H1 (cell line): ENCODE measurements at regions not wholly inside any gene's neighbourhood (a gene's known extent, or its start where the extent isn't known, plus 50 kb on each side); places are given as distances from the start of the nearest gene placed in this dataset.

Experiments used
- CTCF ChIA-PET: fragments of 300-600 bp; sonication (Branson Sonifier 250); formaldehyde crosslinking; loops from one replicate; lab custom pipeline; 2021; ENCODE audit not compliant: partially characterized antibody; lab: Charles Lee
- POLR2A ChIA-PET: fragments of 300-600 bp; sonication (Branson Sonifier 250); formaldehyde crosslinking; loops from one replicate; lab custom pipeline; 2021; ENCODE audit warnings: inconsistent platforms; ENCODE audit not compliant: partially characterized antibody; lab: Charles Lee
- DNase-seq, 2 experiments: peaks; one replicate each; pipeline versions ENCODE4 v3.0.0 to v3.0.0-alpha.2; 2010 to 2022; ENCODE audit warnings: low spot score in 2 of 2, low read depth in 1 of 2, mixed read lengths in 1 of 2
- FAIRE-seq: peaks from 2 replicates; lab custom pipeline; 2011; peaks lifted over from hg19 to GRCh38; lab: Jason Lieb, UNC
- H2AFZ ChIP-seq: 2 replicates; pipeline ENCODE4 v1.8.1; 2012; ENCODE audit warnings: low read length, inconsistent platforms
- H2AK5ac ChIP-seq: 2 replicates; pipeline ENCODE4 v1.6.1; 2013; ENCODE audit warnings: low read depth, low read length
- H2BK120ac ChIP-seq: replicated peaks from 2 replicates; pipeline ENCODE3; 2013; ENCODE audit warnings: low read depth, low read length, inconsistent platforms
- H2BK12ac ChIP-seq: 2 replicates; pipeline ENCODE4 v1.6.1; 2013; ENCODE audit warnings: low read depth, low read length
- H2BK15ac ChIP-seq: 2 replicates; pipeline ENCODE4 v1.6.1; 2013; ENCODE audit warnings: low read length
- H2BK20ac ChIP-seq: 2 replicates; pipeline ENCODE4 v1.6.1; 2013; ENCODE audit warnings: low read length
- H2BK5ac ChIP-seq: 2 replicates; pipeline ENCODE4 v1.6.1; 2013; ENCODE audit warnings: low read depth, low read length
- H3K14ac ChIP-seq: 2 replicates; pipeline ENCODE4 v1.6.1; 2013; ENCODE audit warnings: inconsistent platforms; ENCODE audit not compliant: insufficient read length
- H3K18ac ChIP-seq: 2 replicates; pipeline ENCODE4 v1.6.1; 2013; ENCODE audit warnings: low read length; ENCODE audit errors: extremely low read depth
- H3K23ac ChIP-seq: 2 replicates; pipeline ENCODE4 v1.6.1; 2013; ENCODE audit warnings: inconsistent platforms; ENCODE audit not compliant: insufficient read length
- H3K23me2 ChIP-seq: 2 replicates; pipeline ENCODE4 v1.6.1; 2013; ENCODE audit warnings: low read depth, low read length
- H3K27ac ChIP-seq: 2 replicates; pipeline ENCODE4 v1.6.1; 2011; ENCODE audit warnings: low read depth, low read length, inconsistent platforms
- H3K27me3 ChIP-seq, 4 experiments: replicated peaks in 1 of 4; 1 replicate in 1 of 4; 2 replicates in 3 of 4; pipeline versions ENCODE4 v1.6.1 to v1.8.1; 2011 to 2013; ENCODE audit warnings: low read length in 3 of 4, mild to moderate bottlenecking in 3 of 4, inconsistent platforms in 2 of 4, mixed read lengths in 2 of 4, moderate library complexity in 1 of 4; ENCODE audit not compliant: control insufficient read depth in 3 of 4, insufficient read depth in 3 of 4; ENCODE audit errors: extremely low read depth in 1 of 4
- H3K36me3 ChIP-seq, 4 experiments: 2 replicates each; pipeline versions ENCODE4 v1.6.1 to v1.8.1; 2011 to 2013; ENCODE audit warnings: mild to moderate bottlenecking in 4 of 4, low read length in 3 of 4, moderate library complexity in 2 of 4, control low read depth in 1 of 4, inconsistent platforms in 1 of 4; ENCODE audit not compliant: insufficient read depth in 4 of 4, control insufficient read depth in 2 of 4
- H3K4ac ChIP-seq: replicated peaks from 2 replicates; pipeline ENCODE3; 2013; ENCODE audit warnings: low read length, low read depth, mixed read lengths, inconsistent platforms; ENCODE audit not compliant: insufficient read length
- H3K4me1 ChIP-seq, 4 experiments: replicated peaks in 1 of 4; 1 replicate in 1 of 4; 2 replicates in 3 of 4; pipeline versions ENCODE4 v1.6.1 to v1.8.1; 2011 to 2013; ENCODE audit warnings: low read length in 3 of 4, inconsistent platforms in 2 of 4, mixed read lengths in 1 of 4; ENCODE audit not compliant: insufficient read depth in 4 of 4, control insufficient read depth in 3 of 4
- H3K4me2 ChIP-seq, 2 experiments: 2 replicates each; pipeline versions ENCODE4 v1.6.1 to v1.8.1; 2011 to 2013; ENCODE audit warnings: low read depth in 2 of 2, low read length in 2 of 2, control low read depth in 1 of 2, inconsistent platforms in 1 of 2, mild to moderate bottlenecking in 1 of 2; ENCODE audit not compliant: insufficient read depth in 1 of 2
- H3K4me3 ChIP-seq, 4 experiments: fragments of 200-600, 300-600 bp in 1 of 4; sonication (generic), shearing (Covaris generic), sonication (Bioruptor Twin) in 1 of 4; 2 replicates each; pipeline versions ENCODE4 v1.5.1 to v1.8.1; 2011 to 2016; ENCODE audit warnings: low read length in 4 of 4, low read depth in 3 of 4, control low read depth in 2 of 4, inconsistent platforms in 2 of 4, mild to moderate bottlenecking in 2 of 4, mixed read lengths in 1 of 4, moderate library complexity in 1 of 4; ENCODE audit not compliant: insufficient read depth in 2 of 4; ENCODE audit errors: extremely low read depth in 1 of 4
- H3K56ac ChIP-seq: replicated peaks from 2 replicates; pipeline ENCODE3; 2013; ENCODE audit warnings: low read depth, mild to moderate bottlenecking, mixed read lengths, low read length, inconsistent platforms; ENCODE audit not compliant: insufficient read length
- H3K79me1 ChIP-seq: 2 replicates; pipeline ENCODE4 v1.6.1; 2013; ENCODE audit warnings: low read depth, low read length, control low read depth
- H3K79me2 ChIP-seq, 2 experiments: 2 replicates each; pipeline versions ENCODE4 v1.6.1 to v1.8.1; 2012 to 2013; ENCODE audit warnings: low read length in 2 of 2, mild to moderate bottlenecking in 2 of 2, inconsistent platforms in 1 of 2; ENCODE audit not compliant: insufficient read depth in 2 of 2, control insufficient read depth in 1 of 2
- H3K9ac ChIP-seq, 4 experiments: replicated peaks in 1 of 4; 1 replicate in 1 of 4; 2 replicates in 3 of 4; pipeline versions ENCODE4 v1.6.1 to v1.8.1; 2011 to 2013; ENCODE audit warnings: low read depth in 3 of 4, low read length in 3 of 4, control low read depth in 2 of 4, mild to moderate bottlenecking in 2 of 4, moderate library complexity in 2 of 4, inconsistent platforms in 1 of 4; ENCODE audit errors: extremely low read depth in 1 of 4
- H3K9me3 ChIP-seq, 2 experiments: 2 replicates each; pipeline versions ENCODE4 v1.6.1 to v1.8.1; 2012 to 2013; ENCODE audit warnings: mild to moderate bottlenecking in 2 of 2, moderate library complexity in 2 of 2, control low read depth in 1 of 2, inconsistent platforms in 1 of 2, low read depth in 1 of 2, low read length in 1 of 2, mixed read lengths in 1 of 2; ENCODE audit not compliant: insufficient read depth in 2 of 2
- H4K20me1 ChIP-seq, 2 experiments: replicated peaks in 1 of 2; 2 replicates each; pipeline versions ENCODE3 to v1.8.1; 2011 to 2013; ENCODE audit warnings: inconsistent platforms in 2 of 2, low read length in 2 of 2, mild to moderate bottlenecking in 1 of 2; ENCODE audit not compliant: insufficient read depth in 2 of 2, control insufficient read depth in 1 of 2
- H4K5ac ChIP-seq: 2 replicates; pipeline ENCODE4 v1.6.1; 2013; ENCODE audit warnings: low read length, low read depth, mixed read lengths, inconsistent platforms; ENCODE audit not compliant: insufficient read length
- H4K8ac ChIP-seq: 2 replicates; pipeline ENCODE4 v1.8.0; 2013; ENCODE audit warnings: mild to moderate bottlenecking, moderate library complexity, low read length, inconsistent platforms; ENCODE audit not compliant: insufficient read depth; ENCODE audit errors: extremely low read depth
- H4K91ac ChIP-seq: replicated peaks from 2 replicates; pipeline ENCODE3; 2013; ENCODE audit warnings: low read length, mixed read lengths, inconsistent platforms; ENCODE audit not compliant: insufficient read length
- BACH1 ChIP-seq: IDR thresholded peaks from 2 replicates; pipeline ENCODE4 v1.6.1; 2012; ENCODE audit warnings: low read length, improper control_type of control experiment
- MAFK ChIP-seq: IDR thresholded peaks from 2 replicates; pipeline ENCODE4 v1.6.1; 2012; ENCODE audit warnings: low read depth, mild to moderate bottlenecking, improper control_type of control experiment, low read length
- POLR2AphosphoS5 ChIP-seq: IDR thresholded peaks from 2 replicates; pipeline ENCODE4 v1.6.1; 2011; ENCODE audit warnings: low read depth, low read length
- TAF1 ChIP-seq: IDR thresholded peaks from 2 replicates; pipeline ENCODE4 v1.6.1; 2011; ENCODE audit warnings: mild to moderate bottlenecking, low read depth, low read length
- WGBS, 2 experiments: shearing (Covaris generic) in 1 of 2; methylation state at CpG; one replicate each; pipeline versions ENCODE4 v1.1.6 to v1.1.7; 2013 to 2015; ENCODE audit warnings: low lambda C conversion rate in 2 of 2, mixed read lengths in 2 of 2, inconsistent platforms in 1 of 2, low coverage in 1 of 2, missing lambda C conversion rate in 1 of 2; ENCODE audit not compliant: insufficient replicate concordance in 2 of 2, insufficient coverage in 1 of 2, insufficient read length in 1 of 2; ENCODE audit errors: extremely low coverage in 1 of 2, missing lambda C conversion rate in 1 of 2; 5-methylcytosine and 5-hydroxymethylcytosine counted together
- TF ChIP-seq, protein P1 (sequence below): IDR thresholded peaks from 2 replicates; pipeline ENCODE4 v1.6.1; 2012; ENCODE audit warnings: low read length, inconsistent platforms

- no peak for TF ChIP-seq POLR2AphosphoS5
Observed at GRCh38 chr5:121735618-121736017, 116.1 kb upstream of the FTMT start (continued).

DNA sequence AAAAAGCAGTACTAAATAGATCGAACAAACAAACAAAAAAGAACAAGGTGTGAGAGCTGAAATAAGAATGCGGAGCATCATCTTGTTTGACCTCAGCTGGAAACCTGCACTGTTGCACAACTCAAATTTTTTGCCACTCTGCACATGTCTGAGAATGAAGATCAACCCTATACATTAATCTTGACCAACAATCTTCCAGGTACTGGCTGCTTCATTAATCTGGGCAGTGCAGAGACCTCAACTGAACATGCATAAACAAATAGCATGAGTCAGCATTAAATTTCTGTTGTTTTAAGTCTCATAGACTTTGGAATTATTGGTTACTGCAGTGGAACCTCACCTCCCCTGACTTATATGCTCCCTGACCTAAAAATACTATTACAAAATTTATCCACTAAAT lies 114.6 kb upstream of the FTMT start:
- Histone ChIP-seq H3K23me2 (no peaks in the 10 kb centered on the region), H3K4me1 (no peaks in the 10 kb centered on the region), H3K4me3 (no peak overlapping the region), H2BK20ac (no peak overlapping the region), H3K4ac (no peak overlapping the region), H2AK5ac (no peak overlapping the region), H3K27me3 (no peaks in the 10 kb centered on the region), H3K36me3 (no peaks in the 10 kb centered on the region), H3K56ac (no peak overlapping the region), H3K18ac (no peak overlapping the region), H2BK15ac (no peak overlapping the region), H4K20me1 (no peaks in the 10 kb centered on the region), H3K27ac (no peak overlapping the region), H2AFZ (no peak overlapping the region), H2BK12ac (no peak overlapping the region), H4K91ac (no peak overlapping the region), H3K9ac (no peak overlapping the region), H3K79me1 (no peaks in the 10 kb centered on the region), H3K4me2 (no peak overlapping the region), H3K9me3 (no peaks in the 10 kb centered on the region), H3K23ac (no peak overlapping the region), H3K14ac (no peak overlapping the region), H3K79me2 (no peaks in the 10 kb centered on the region), H4K8ac (no peak overlapping the region), H4K5ac (no peak overlapping the region), H2BK120ac (no peak overlapping the region), H2BK5ac (no peak overlapping the region)
- DNase-seq (no peak), FAIRE-seq (no peak)
- POLR2A ChIA-PET, result no interaction called here
- CTCF ChIA-PET, result no interaction called here
- 96% methylated on average over 2 of the region's 2 CpGs; no CpG with 5 or more reads in 1 of the 2 experiments for WGBS, 2 experiments
- TF ChIP-seq, protein P1, sequence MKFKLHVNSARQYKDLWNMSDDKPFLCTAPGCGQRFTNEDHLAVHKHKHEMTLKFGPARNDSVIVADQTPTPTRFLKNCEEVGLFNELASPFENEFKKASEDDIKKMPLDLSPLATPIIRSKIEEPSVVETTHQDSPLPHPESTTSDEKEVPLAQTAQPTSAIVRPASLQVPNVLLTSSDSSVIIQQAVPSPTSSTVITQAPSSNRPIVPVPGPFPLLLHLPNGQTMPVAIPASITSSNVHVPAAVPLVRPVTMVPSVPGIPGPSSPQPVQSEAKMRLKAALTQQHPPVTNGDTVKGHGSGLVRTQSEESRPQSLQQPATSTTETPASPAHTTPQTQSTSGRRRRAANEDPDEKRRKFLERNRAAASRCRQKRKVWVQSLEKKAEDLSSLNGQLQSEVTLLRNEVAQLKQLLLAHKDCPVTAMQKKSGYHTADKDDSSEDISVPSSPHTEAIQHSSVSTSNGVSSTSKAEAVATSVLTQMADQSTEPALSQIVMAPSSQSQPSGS, result no peak
- TF ChIP-seq BACH1 (peak; percentile 58; the same call in 1 of the 2 replicates), MAFK (peak; percentile 88), TAF1 (no peak)
- TF ChIP-seq, all 59 proteins: peak for 2
